SKM-1 (cell line): ENCODE measurements at regions not wholly inside any gene's neighbourhood (a gene's known extent, or its start where the extent isn't known, plus 50 kb on each side); places are given as distances from the start of the nearest gene placed in this dataset.

ENCODE experiments used
- DNase-seq: peaks from one replicate; lab custom pipeline; 2025; ENCODE audit not compliant: unreplicated experiment; lab: John Stamatoyannopoulos, UW

DNA sequence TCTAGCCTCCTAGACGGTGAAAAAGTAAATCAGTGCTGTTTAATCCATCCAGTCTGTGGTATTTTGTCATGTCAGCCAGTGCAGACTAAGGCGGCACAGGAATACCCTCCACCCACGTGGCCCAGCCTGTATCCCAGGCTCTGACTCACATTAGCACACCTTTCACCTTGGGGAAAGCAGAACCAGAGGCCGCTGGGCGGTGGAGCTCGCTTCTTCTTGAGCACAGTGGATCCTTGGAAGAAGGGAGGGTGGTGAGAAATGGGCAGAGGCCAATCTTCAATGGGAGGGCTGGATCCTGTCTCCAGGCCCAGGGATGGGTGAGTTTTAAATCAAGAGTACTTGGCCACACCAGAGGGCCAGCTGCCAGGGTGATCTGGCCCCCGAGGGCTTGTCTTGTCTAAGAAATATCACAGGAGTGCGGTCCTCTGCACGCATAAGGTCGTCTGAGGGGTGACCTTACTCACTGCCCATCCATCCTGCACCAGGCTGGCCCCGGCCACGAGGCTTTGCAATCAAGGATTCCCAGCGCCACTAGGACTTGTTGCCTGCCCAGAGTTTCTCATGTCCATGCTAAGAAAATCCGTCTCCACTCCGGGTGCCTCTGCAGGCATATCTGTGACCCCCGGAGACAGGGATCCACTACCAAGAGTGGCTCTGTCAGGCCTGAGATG is 658.5 kb downstream of the BRD1 start:
- no peak for DNase-seq

DNA sequence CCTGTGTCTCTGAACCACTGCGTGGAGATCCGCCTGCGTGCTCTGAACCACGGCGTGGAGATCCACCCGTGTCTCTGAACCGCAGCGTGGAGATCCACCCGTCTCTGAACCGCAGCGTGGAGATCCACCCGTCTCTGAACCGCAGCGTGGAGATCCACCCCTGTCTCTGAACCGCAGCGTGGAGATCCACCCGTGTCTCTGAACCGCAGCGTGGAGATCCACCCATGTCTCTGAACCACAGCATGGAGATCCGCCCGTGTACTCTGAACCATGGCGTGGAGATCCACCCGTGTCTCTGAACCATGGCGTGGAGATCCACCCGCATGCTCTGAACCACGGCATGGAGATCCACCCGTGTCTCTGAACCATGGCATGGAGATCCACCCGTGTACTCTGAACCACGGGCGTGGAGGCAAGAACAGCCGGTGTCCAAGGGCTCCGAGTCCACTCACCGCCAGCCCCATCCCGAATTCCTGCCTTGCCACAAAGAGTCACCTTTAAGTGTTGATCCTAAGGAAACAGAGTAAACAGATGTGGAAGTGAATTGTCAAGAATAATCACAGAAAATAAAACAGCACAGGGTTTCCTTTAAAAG is 659.4 kb downstream of the BRD1 start:
- no peak for DNase-seq

DNA sequence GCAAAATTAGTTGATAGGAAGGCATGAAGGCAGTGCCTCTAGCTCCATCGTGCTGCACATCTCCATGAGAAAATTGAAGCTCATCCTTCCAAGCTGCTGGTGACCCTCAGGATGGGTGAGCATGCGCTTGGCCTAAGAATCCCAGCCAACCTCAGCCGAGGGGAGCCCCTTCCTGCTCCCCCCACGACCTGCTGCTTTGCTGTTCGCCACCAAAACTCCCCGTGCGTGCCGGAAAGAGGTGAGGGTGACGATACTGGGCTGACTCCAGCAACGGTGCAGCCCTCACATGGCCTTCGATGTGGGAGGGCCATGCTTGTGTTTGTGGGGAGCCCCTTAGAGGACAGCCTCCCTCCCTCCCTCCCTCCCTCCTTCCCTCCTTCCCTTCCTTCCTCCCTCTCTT is 660.9 kb downstream of the BRD1 start:
- no peak for DNase-seq

DNA sequence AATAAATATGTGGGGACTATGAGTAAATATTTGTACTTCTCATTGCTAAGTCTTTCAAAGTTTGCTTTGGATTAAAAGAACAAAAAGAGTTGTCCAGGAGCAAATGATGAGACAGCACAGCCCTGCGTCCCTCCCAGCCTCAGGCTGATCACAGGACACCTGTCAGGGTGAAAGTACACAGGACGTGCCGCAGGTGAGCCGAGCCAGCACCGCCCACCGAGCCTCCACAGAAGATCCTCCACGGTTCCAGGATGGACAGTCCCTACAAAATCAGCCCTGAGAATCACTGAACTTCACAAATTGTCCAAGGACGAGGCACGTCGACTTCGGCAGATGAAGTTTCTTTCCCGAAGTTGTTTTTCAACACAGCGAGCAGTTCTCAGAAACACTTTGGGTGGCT is 661.5 kb downstream of the BRD1 start:
- DNase-seq, result no peak

DNA sequence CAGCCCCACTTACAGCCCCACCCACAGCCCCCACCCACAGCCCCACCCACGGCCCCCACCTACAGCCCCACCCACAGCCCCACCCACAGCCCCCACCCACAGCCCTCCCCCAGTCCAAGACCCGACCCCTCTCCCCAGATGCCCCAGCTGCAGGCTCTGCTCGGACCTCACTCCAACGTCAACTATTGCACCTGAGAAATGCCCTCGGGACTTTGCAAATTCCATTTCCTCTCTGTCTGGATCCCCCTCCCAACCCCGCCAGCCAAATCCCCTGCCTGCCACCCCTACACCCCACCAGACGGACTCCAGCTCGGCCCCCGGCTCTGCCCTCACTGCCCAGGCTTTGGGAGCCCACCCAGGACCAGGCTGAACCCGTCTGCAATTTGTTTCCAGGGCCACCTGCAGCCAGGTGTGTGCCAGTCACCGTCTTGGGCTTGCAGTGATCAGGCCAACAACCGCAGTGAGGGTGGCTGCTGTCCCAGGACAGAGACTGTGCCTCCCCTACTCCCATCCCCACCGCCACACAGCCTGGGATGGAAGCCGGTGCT is 662.8 kb downstream of the BRD1 start:
- DNase-seq, result no peak

DNA sequence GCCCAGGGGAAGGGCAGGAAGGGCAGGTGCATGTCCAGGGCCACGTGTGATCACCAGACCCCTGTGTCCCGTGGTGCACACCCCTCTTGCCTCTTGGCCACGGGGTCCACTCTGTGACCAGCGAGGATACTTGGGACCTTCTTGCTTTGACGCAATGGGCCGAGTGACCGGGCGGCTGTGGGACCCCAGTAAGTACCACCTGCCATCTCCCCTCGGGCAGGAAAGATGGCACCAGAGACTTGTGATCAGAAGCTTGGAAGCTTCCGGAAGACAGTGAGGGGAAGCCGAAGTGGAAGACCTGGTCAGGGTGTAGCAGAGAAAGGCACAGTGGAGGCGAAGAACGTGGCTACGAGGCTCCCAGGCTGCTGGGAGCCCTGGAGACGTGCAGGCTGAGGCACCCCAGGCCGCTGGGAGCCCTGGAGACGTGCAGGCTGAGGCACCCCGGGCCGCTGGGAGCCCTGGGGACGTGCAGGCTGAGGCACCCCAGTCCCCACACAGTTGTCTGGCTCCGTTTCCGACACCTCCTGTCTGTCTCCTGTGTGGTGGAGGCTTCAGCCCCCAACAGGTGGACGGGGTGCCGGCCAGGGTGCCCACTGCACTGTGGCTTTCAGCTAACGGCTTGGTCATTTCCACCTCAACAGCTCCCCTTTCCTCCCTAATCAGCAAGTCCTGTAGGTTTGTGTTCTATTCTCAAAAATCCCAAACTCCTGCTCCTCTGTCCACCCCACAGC is 663.5 kb downstream of the BRD1 start:
- no peak for DNase-seq

DNA sequence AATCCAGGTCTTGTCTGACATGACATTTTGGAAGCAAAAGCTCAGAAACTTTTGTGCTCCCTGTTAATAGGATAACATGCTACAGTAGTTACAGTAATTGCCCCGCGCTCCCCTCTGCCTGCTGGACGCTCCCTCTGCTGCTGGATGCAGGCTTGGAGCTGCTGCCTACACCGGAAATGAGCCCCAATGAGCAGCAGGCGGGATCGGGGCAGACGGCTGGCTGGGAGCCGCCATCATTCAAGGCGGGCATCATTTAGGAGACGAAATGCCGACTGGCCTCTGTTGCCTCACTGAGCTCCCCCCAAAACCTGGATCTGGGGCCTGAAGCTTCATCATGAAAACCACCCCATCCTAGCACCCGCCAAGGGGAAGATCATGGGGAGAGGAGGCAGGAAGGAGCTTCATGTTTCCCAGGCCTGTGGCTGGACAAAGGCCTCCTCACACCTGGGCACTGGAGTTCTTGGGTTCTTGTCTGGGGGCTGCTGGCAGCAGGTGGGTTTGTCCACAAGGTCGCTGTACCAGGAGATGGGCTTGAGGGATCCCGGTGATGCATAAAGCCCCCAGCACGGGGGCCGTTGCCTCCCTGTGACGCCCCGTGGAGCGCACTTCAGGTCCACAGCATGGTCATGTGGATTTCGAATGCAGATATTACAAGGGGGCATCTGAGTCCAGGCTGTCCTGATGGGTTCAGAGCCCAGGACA is 664.3 kb downstream of the BRD1 start:
- DNase-seq, result no peak

DNA sequence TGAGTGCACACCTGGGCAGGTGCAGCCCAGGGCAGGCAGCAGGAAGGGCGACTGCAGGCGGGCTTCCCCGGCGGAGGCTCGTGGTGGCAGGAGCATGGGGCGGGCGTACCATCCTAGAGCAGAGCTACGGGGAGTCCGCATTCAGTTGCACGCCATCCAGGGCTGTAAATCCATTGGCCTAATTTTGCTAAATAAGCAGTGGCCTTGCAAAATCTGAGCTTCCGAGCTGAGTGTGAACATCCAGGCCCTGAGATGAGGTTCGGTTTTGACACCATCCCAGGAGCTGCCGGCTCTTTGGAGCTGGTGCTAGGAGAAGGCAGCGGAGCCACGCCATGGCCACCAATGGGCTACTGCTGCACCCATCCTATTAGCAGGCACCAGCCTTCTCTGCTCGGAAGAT is 664.8 kb downstream of the BRD1 start:
- no peak for DNase-seq

DNA sequence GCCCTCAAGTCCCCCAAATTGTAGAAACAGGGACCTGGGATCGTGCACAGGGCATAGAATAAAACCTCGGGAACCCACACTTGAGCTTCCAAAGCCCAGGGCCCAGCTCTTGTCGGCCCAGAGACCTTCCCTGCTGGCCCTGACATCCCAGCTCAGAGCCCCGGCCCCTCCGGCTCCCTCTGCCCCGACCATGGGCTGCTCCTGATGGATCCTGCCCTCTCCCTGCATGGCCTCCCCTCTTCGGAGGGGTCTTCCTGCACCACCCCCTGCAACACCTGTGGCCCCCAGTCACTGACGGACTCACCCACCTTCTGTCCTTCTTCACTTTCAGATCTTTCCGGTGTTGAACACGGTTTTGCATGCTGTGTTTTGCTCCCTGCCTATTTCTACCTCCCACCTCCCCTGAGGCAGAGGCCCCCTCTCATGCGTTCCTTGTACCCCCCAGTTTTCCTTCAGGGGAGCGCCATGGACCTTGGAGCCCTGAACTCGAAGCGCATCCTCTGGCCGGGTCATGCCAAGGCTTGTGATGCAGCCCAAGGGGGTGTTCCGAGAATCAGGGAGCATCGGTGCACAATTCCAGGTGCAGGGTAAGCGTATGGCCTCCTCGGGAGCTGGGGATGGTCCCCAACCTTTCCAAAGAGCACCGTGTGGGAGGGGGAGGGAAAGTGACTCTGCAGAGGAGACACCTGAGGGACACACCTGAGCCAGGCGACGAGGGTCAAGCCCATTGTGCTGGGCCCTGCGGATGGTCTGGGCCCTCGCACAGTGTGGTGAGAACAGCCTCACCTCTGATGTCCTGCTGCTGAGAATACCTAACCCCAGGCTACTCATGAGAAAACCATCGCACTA is 666.4 kb downstream of the BRD1 start:
- DNase-seq, result no peak

DNA sequence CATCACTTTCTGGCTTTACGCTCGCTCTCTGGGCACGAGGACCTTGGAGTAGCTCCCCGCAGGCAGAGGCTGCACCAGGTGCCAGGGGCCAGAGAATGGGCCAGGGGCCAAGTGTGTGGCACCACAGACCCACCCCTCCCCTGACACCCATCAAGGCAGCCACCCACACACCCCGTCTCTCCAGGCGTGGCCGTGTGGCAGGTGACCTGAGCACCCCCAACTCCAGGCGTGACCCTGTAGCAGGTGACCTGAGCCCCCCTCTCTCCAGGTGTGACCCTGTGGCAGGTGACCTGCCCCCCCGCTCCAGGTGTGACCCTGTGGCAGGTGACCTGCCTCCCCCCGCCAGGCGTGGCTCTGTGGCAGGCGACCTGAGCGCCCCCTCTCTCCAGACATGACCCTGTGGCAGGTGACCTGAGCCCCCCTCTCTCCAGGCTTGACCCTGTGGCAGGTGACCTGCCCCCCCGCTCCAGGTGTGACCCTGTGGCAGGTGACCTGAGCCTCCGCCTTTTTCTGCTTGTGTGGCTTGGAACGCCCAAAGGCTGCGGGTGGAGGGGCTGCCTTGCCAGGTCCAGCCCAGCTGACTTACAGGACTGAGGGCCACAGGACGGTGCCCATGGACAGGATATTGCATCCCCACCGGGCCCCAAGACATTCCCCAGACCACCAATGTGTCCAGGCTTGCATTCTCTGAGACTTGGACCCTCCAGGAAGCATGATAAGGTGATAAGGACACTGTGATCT is 667.2 kb downstream of the BRD1 start:
- no peak for DNase-seq

DNA sequence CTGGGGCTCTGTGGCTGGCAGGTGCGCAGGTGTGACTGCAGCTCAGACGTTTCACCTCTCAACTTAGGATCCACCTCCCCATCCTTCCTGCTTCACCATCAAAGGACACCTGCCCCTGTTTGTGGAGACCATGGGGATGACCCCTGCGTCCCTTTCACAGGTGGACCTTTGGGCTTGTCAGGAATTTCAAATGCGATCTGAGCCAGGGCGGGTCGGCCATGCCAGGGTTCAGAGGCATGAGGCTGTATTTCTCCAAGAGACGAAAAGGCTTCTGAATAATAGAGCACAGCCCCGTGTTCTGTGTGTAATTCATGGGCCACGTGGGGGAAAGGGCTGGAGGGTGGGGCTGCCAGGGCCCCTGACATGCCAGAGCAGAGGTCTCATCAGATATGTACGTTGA is 668.0 kb downstream of the BRD1 start:
- DNase-seq, result no peak

DNA sequence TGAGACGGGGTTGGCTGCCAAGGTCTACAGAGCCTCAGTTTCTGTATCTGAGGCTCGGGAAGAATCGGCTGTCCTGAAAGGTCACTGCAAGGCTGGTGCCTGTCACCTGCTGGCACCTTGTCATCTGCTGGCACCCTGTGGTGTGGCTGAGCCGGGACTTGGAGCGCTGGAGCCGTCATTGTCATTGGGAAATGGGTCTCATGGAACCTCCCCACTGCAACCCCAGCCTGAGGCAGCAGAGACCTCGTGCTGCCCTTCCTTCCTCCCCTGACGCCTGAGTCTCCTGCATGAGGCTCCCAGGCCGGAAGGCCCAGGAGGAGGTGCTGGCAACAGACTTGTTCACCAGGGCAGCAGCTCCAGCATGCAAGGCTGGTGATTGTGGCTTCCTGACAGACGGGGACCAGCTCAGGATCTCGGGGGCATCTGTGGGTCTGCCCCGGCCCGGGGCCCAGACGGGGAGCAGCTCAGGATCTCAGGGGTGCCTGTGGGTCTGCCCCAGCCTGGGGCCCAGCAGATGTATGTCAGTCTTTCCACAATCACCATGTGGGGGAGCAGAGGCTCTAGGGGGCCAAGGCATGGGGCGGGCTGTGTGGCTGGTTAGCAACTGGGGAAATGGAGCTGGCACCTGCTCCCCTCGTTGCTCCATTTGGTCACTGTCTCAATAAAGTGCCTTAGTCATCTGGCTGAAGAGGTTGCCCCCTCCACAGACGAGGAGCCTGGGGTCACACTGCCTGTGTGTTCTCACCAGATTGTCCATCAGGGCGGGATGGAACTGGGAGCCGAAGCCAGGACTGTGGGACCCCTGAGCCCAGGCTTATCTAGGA is 668.7 kb downstream of the BRD1 start:
- DNase-seq, result no peak

DNA sequence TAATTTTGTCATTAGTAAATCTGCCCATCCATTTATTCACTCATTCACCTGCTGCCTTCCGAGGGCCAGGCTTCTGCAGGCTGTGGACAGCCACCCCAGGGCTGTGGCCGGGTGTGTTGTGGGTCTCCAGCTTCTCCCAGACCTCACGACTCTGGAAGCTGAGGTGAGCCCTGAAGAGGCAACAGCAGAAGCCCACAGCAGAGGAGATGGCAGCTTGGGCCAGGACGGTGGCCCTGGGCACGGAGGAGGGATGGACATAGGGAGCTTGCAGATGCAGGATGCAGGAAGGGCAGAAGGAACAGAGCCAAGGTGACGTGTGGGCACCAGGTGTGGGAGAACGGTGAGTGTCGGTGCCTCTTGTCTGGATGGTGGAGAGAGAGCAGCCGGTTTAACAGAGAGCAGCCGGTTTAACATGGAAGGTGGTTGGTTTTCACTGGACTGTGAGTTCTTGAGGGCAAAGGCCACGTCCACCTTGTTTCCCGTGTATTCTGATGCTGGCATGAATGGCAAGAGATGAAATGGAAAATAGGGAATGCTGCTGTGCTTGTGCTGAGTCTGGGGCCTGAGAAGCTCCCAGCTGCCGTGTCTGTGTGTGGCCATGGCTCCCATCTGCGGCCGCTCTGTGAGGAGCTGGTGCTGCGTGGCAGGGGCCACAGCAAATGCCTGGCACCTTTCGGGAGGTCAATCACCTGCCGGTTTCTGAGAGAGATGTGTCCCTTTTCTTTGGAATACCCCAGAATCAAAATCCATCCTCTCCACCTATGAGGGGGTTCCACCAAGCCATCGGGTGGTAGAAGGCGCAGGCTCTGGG is 669.9 kb downstream of the BRD1 start:
- DNase-seq, result no peak

DNA sequence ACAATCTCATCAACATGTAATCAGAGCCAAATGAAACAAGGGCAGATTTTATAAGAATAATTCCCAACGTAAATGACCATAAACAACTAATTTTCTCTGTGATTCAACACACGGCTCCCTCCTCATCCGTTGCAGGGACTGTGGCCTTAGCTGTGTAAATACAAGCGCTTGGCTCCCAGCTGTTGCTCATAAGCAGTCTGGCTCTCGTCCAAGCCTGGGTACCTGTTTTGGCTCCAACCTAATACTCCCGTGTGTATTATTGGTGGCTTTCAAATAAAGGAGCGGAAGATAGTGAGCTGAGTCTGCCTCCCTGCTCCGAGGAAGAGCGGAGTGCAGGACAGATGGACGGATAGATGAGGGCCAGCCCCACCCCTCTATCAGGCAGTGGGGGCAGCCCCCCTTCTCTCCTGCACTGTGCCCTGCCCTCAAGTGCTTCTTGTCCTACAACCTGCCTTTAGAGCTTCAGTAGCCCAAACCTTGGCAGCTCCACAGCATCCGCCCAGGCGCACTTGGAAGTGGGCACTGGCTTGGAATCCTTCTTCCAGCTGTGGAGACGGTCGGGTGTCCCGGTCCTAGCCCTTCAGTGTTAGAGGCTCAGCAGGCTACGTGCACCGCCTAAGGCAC is 670.9 kb downstream of the BRD1 start:
- no peak for DNase-seq

DNA sequence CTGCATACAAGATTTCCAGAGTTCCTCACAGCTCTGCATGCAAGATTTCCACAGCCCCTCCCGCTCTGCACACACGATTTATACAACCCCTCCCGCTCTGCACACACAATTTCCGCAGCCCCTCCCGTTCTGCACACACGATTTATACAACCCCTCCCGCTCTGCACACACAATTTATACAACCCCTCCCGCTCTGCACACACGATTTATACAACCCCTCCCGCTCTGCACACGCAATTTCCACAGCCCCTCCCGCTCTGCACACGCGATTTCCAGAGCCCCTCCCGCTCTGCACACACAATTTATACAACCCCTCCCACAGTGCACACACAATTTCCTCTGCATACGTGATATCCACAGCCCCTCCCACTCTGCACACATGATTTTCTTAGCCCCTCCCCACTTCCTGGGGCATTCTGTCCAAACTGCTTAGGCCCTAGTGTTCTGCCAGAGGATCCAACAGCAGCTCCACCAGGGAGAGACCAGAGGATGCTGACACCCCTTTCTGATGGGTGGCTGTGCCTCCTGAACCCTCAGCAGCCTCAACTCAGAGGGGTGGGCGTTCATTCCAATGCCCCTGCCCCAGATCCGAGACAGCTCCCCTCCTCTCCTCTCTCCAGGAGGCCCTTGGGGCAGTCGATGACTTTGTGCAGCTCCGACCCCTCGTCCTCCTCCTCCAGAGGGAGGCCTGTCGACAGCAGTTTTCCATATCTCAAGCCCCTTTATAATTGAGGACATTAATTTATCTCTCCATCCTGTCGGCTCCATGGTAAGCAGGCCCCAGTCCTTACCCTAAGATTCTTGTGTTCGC is 671.7 kb downstream of the BRD1 start:
- no peak for DNase-seq

DNA sequence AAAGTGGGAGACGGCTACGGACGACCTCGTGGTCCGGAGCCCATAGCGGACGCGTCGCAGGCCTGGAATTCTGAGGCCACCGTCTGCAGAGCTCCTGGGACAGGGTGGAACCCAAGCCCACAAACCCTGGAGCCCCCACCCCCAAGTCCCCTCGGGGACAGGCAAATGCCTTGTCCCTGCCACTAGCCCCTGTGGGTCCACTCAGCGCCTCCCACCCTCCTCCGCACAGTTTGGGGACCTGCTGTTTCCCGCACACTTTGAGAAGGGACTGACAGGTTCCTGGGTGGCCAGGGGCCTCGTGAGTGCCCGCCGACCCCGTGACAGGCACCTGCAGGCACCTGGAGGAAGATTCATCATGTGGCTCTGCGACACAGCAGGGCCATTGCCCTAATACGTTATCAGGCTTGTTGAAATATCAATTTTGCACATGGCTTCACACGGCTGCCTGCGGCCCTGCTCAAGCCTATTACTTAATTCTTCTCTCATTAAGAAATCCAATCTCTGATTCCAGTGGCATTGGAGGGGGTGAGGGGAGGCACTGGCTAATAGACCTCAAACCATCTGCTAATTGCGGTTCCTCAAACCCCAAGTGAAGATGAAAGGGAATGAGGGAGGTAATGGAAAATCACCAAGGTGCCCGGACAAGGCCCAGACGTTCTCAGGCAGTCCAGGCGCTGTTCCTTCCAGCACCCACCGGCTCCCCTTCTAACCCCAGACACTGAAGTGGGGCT is 672.5 kb downstream of the BRD1 start:
- DNase-seq, result no peak
